HEK293T (cell line): ENCODE measurements at regions not wholly inside any gene's neighbourhood (a gene's known extent, or its start where the extent isn't known, plus 50 kb on each side); places are given as distances from the start of the nearest gene placed in this dataset.

Experiments
- ARNT ChIP-seq: fragments of 450-650 bp; IDR thresholded peaks from 2 replicates; pipeline ENCODE4 v1.6.1; 2017; ENCODE audit warnings: mild to moderate bottlenecking
- BHLHE40 ChIP-seq: fragments of 450-650 bp; IDR thresholded peaks from 2 replicates; pipeline ENCODE4 v1.6.1; 2016; ENCODE audit warnings: mild to moderate bottlenecking, moderate library complexity, borderline replicate concordance
- CTBP1 ChIP-seq: fragments of 450-650 bp; IDR thresholded peaks from 2 replicates; pipeline ENCODE4 v1.6.1; 2016; ENCODE audit warnings: borderline replicate concordance
- FOXA1 ChIP-seq: fragments of 450-650 bp; IDR thresholded peaks from 2 replicates; pipeline ENCODE4 v1.6.1; 2016; ENCODE audit warnings: mild to moderate bottlenecking
- FOXK2 ChIP-seq: fragments of 450-650 bp; IDR thresholded peaks from 2 replicates; pipeline ENCODE4 v1.6.1; 2016; ENCODE audit warnings: mild to moderate bottlenecking
- FOXM1 ChIP-seq: fragments of 450-650 bp; IDR thresholded peaks from 2 replicates; pipeline ENCODE4 v1.6.1; 2017; ENCODE audit warnings: mild to moderate bottlenecking, borderline replicate concordance
- HDGF ChIP-seq: fragments of 450-650 bp; IDR thresholded peaks from 2 replicates; pipeline ENCODE4 v1.6.1; 2017; ENCODE audit warnings: antibody characterized with exemption, borderline replicate concordance
- SP1 ChIP-seq: fragments of 450-650 bp; IDR thresholded peaks from 2 replicates; pipeline ENCODE4 v1.6.1; 2017
- SUZ12 ChIP-seq: fragments of 450-650 bp; IDR thresholded peaks from 2 replicates; pipeline ENCODE4 v1.6.1; 2016; ENCODE audit warnings: mild to moderate bottlenecking
- TARDBP ChIP-seq: fragments of 450-650 bp; IDR thresholded peaks from 2 replicates; pipeline ENCODE4 v1.6.1; 2016
- ZNF384 ChIP-seq: fragments of 450-650 bp; IDR thresholded peaks from 2 replicates; pipeline ENCODE4 v1.6.1; 2016
- TF ChIP-seq, protein P1 (sequence below): fragments of 450-650 bp; IDR thresholded peaks from 2 replicates; pipeline ENCODE4 v1.6.1; 2016

DNA sequence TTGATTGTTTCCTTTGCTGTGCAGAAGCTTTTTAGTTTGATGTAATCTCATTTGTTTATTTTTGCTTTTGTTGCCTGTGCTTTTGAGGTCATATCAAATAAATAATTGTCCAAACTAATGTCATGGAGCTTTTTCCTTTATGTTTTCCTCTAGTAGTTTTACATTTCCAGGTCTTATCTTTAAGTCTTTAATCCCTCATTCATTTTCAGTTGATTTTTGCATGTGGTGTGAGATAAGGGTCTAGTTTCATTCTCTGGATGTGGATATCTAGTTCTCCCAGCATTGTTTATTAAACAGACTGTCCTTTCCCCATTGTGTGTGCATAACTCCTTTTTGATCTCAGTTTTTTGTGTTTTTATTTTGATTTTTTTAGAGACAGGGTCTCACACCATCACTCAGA is 179.1 kb upstream of the STK26 start:
- TF ChIP-seq FOXK2 (no peak), SUZ12 (no peak), SP1 (no peak), TARDBP (no peak), BHLHE40 (no peak), FOXM1 (no peak), FOXA1 (no peak), HDGF (no peak), CTBP1 (no peak), ZNF384 (no peak), ARNT (no peak)
- TF ChIP-seq, protein P1, sequence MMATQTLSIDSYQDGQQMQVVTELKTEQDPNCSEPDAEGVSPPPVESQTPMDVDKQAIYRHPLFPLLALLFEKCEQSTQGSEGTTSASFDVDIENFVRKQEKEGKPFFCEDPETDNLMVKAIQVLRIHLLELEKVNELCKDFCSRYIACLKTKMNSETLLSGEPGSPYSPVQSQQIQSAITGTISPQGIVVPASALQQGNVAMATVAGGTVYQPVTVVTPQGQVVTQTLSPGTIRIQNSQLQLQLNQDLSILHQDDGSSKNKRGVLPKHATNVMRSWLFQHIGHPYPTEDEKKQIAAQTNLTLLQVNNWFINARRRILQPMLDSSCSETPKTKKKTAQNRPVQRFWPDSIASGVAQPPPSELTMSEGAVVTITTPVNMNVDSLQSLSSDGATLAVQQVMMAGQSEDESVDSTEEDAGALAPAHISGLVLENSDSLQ: no peak
